ENCODE measurements at regions not wholly inside any gene's neighbourhood (a gene's known extent, or its start where the extent isn't known, plus 50 kb on each side); places are given as distances from the start of the nearest gene placed in this dataset.

DNA sequence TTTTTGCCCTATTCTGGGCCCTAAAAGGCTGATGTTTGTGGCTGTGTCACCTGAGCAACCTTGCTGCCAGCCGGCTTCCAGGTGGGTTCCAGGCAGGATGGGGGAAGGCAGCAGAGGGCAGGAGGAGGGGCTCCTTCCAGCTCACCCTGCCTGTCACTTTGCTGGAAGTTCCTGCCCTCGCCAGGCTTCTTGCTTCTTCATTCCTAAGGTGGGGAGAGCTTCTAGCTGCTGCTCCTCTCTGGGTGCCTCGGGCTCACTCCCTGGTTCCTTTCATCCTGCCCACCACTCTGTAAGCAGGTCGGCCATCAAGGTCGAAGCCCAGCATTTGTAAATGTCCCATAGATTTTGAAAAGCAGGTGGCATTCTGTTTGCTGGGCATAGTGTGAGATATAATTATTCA is 249.4 kb upstream of the HS6ST1 start:
- H3K27me3 ChIP-seq (ENCODE audit: control insufficient read depth, low read length): no peaks in the 10 kb centered on the region
- no peaks in the 10 kb centered on the region for H3K4me1 ChIP-seq (ENCODE audit: control insufficient read depth, low read length)
- no peaks in the 10 kb centered on the region for H3K36me3 ChIP-seq (ENCODE audit: control insufficient read depth, low read length)
- H3F3A ChIP-seq (ENCODE audit: control insufficient read depth, insufficient read depth): no peaks in the 10 kb centered on the region
- no peak overlapping the region for H3K4me2 ChIP-seq (ENCODE audit: low read length)
- no peaks in the 10 kb centered on the region for H3K9me3 ChIP-seq (ENCODE audit: control insufficient read depth, insufficient read depth, low read length)
- no peak overlapping the region for H3K4me3 ChIP-seq (ENCODE audit: low read length)
- H4K20me1 ChIP-seq (ENCODE audit: control insufficient read depth, insufficient read depth, low read depth, low read length): no peaks in the 10 kb centered on the region
- H3K27ac ChIP-seq (ENCODE audit: low read depth, low read length): no peak overlapping the region
- H3K9me2 ChIP-seq (replicated peaks; ENCODE audit: control insufficient read depth, low read length): no peaks in the 10 kb centered on the region
- TF ChIP-seq, protein P1, sequence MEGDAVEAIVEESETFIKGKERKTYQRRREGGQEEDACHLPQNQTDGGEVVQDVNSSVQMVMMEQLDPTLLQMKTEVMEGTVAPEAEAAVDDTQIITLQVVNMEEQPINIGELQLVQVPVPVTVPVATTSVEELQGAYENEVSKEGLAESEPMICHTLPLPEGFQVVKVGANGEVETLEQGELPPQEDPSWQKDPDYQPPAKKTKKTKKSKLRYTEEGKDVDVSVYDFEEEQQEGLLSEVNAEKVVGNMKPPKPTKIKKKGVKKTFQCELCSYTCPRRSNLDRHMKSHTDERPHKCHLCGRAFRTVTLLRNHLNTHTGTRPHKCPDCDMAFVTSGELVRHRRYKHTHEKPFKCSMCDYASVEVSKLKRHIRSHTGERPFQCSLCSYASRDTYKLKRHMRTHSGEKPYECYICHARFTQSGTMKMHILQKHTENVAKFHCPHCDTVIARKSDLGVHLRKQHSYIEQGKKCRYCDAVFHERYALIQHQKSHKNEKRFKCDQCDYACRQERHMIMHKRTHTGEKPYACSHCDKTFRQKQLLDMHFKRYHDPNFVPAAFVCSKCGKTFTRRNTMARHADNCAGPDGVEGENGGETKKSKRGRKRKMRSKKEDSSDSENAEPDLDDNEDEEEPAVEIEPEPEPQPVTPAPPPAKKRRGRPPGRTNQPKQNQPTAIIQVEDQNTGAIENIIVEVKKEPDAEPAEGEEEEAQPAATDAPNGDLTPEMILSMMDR (IDR thresholded peaks at IDR 0.05; ENCODE audit: low read depth, low read length, poor library complexity, severe bottlenecking): no peak
- no peak for TF ChIP-seq EZH2phosphoT487 (IDR thresholded peaks at IDR 0.05; ENCODE audit: borderline replicate concordance, low read length)
- no peaks in the 10 kb centered on the region for H3K79me2 ChIP-seq (ENCODE audit: control insufficient read depth, low read length)

DNA sequence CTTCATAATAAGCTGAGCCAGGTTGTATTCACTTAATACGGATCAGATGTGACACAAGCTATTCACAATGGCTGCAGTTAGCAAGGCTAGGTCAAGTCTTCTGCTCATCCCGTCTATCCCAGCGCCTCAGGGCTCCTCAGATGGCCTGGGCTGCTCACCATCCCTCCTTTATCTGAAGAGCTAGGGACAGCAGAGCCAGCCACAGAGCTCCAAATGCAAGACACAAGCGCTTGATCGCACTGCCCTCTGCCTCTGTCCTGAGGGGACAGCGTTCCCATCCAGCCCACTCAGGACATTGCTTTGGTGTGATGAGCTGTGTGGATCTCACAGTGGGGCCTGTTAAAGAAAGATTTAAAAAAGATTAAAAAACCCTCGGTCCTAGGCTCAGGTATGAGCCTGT is 254.4 kb upstream of the HS6ST1 start:
- Histone ChIP-seq H3K4me3 (ENCODE audit: low read length) (no peak overlapping the region), H3K27me3 (ENCODE audit: control insufficient read depth, low read length) (no peaks in the 10 kb centered on the region), H3F3A (ENCODE audit: control insufficient read depth, insufficient read depth) (no peaks in the 10 kb centered on the region), H3K27ac (ENCODE audit: low read depth, low read length) (no peak overlapping the region), H3K9me3 (ENCODE audit: control insufficient read depth, insufficient read depth, low read length) (no peaks in the 10 kb centered on the region), H3K36me3 (ENCODE audit: control insufficient read depth, low read length) (no peaks in the 10 kb centered on the region), H3K9me2 (replicated peaks; ENCODE audit: control insufficient read depth, low read length) (no peaks in the 10 kb centered on the region), H3K4me1 (ENCODE audit: control insufficient read depth, low read length) (no peaks in the 10 kb centered on the region), H3K79me2 (ENCODE audit: control insufficient read depth, low read length) (no peaks in the 10 kb centered on the region), H3K4me2 (ENCODE audit: low read length) (no peak overlapping the region), H4K20me1 (ENCODE audit: control insufficient read depth, insufficient read depth, low read depth, low read length) (no peaks in the 10 kb centered on the region)
- TF ChIP-seq EZH2phosphoT487 (IDR thresholded peaks at IDR 0.05; ENCODE audit: borderline replicate concordance, low read length): no peak
- TF ChIP-seq, protein P1 (IDR thresholded peaks at IDR 0.05; ENCODE audit: low read depth, low read length, poor library complexity, severe bottlenecking): no peak

DNA sequence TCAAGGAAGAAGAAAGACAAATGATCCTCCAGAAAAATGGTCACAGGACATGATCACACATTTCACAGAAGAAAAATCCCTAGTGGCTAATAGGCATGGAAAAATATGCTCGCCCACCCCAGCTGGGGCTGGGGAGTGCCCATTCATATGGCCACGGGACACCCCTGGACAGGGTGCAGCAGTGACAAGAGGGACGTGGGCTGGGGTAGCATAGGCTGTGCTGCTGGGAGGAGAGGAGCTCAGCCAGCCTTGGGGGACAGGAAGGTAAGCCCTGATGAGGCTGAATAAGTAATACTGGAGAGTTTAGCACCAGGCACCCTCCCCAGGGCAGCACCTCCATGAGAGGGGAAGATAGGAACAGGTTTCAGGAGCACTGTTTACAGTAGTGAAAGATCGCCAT is 254.9 kb upstream of the HS6ST1 start:
- no peaks in the 10 kb centered on the region for H4K20me1 ChIP-seq (ENCODE audit: control insufficient read depth, insufficient read depth, low read depth, low read length)
- H3K4me3 ChIP-seq (ENCODE audit: low read length): no peak overlapping the region
- H3K27ac ChIP-seq (ENCODE audit: low read depth, low read length): no peak overlapping the region
- no peaks in the 10 kb centered on the region for H3K36me3 ChIP-seq (ENCODE audit: control insufficient read depth, low read length)
- no peak overlapping the region for H3K4me2 ChIP-seq (ENCODE audit: low read length)
- H3K9me2 ChIP-seq (replicated peaks; ENCODE audit: control insufficient read depth, low read length): no peaks in the 10 kb centered on the region
- H3K9me3 ChIP-seq (ENCODE audit: control insufficient read depth, insufficient read depth, low read length): no peaks in the 10 kb centered on the region
- no peaks in the 10 kb centered on the region for H3F3A ChIP-seq (ENCODE audit: control insufficient read depth, insufficient read depth)
- no peaks in the 10 kb centered on the region for H3K79me2 ChIP-seq (ENCODE audit: control insufficient read depth, low read length)
- TF ChIP-seq, protein P1 (IDR thresholded peaks at IDR 0.05; ENCODE audit: low read depth, low read length, poor library complexity, severe bottlenecking): no peak
- no peak for TF ChIP-seq EZH2phosphoT487 (IDR thresholded peaks at IDR 0.05; ENCODE audit: borderline replicate concordance, low read length)
- no peaks in the 10 kb centered on the region for H3K4me1 ChIP-seq (ENCODE audit: control insufficient read depth, low read length)
- no peaks in the 10 kb centered on the region for H3K27me3 ChIP-seq (ENCODE audit: control insufficient read depth, low read length)

Data from DOHH2 (cell line).